CD4-positive, alpha-beta T cell treated with Interleukin-17A for 4 hours (primary cell): ENCODE measurements at regions not wholly inside any gene's neighbourhood (a gene's known extent, or its start where the extent isn't known, plus 50 kb on each side); places are given as distances from the start of the nearest gene placed in this dataset.

Source experiments
- DNase-seq: peaks from one replicate; pipeline ENCODE4 v3.0.0-alpha.2; 2020; ENCODE audit warnings: mixed read lengths

DNA sequence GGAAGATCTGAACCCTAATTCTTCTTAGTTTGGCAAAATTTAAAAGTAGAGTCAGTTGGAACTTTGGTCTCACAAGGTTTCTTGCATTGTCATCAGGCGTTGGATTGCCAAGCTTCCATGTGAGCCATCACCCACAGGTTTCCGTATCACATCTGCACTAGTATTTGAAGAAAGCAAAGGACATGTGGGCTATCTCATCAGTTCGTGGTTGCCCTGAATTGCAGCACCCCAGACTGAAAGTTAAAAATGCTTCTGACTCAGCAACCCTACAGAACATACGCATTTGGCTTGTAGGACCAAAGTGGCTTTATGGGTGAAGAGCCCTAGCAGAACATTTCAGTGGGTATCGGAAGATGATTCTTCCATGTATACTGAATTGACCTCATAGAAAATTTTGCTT, 358.0 kb downstream of the ENC1 start:
- DNase-seq, result no peak

DNA sequence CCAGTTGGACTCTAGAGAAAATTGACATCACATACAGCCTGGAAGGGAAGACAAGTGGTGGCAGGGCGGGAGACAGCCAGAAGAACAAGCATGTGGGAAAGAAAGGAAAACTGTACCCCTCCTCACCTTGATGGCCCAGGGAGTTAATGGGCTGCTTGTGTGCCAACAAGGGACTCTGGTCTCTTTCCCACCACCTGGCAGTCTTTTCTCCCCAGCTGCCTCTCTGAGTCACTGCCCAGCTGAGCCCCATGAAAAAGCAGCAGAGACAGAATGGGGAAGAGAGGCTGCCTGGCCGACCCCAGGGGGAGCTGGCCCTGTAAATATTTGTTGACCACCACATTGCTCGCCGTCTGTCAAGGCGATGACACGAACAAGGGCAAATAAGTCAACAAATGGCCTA, 359.4 kb downstream of the ENC1 start:
- DNase-seq, result no peak

DNA sequence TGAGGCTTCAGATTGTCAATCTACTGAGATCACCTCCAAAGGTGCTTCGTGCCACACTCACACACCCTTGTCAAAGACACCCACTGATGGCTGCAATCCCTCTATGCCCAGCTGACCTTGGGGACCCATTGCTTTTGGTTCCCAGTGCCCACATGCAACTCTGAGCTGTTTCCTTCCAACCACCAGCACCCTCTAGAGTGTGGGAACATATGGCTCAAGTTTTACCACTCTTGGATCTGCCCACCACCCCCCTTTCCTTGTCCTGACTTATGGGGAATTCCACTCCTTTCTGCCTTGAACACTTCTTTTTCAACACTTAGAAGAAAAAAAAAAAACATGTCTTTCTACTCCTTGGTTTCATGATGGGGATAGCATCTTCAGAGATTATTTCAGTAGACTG, 360.2 kb downstream of the ENC1 start:
- DNase-seq, result no peak

DNA sequence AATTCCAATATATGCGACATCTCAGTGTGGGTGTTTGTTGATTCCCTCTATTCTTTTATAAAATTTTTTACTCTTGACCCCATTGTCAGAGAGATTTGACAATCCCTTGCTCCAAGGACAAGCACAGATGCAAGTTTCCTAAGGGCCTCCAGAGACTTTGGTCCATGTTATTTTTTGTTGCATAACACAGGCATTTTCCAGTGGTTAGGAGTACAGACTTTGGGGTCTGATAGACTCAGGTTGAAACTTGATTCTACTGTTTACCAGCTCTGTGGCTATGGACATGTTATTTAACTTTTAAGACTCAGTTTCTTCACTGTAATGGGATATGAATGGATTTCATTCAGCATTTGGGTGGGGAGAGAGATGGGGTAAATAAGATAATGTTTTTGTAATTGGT, 361.3 kb downstream of the ENC1 start:
- DNase-seq, result no peak

DNA sequence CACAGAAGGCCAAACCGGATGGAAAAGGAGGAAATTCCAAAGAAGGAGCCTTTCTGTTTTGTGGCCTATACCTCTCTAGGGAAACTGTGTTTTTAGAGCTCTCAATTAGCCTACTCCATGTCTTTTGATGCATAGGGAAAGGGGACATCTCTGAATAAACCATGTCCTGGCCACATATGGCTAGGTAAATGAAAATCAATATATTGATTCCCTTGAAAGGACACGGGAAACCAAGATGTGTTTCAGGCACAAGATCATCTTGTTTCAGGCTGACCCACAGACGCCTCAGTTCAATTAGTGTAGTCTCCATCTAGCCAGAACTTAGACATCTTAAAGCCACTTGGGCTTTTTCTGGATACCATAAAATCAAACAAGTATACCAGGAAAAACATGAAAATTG, 363.1 kb downstream of the ENC1 start:
- no peak for DNase-seq

DNA sequence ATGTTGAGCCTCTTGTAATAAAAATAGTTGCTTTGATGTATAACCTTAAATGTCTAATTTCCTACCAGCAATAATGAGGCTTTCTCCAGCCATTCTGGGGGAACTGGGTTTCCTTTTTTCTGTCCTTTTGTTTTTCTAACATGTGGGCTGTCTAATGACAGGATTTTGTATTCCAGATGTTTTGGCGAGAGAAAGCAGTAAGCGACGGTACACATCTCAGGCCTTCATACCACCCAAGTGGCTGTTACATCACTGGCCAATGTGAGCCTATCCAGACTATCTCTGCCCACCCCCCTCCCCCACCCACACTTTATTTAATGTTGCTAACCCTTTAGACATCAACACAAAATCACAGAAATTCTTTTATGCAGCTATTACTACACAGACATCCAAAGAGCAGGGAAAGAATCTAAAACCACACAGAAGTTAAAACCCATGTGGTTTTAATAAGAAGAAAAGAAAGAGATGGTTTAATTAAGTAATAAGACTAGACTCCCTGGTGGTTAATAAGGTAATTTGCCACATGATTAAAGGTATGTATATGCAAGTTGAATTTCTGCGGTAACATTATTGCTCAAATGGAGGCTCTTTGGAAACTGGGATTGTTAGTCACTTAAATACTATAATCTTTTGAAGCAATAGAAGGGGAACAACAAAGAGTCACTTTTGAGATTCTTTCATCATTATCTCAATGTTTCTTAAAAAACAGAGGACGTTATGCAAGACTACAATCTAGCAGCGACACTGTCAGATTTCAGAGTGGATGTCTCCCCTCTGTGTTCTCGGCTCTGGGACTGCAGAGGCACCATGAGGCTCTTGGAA, 365.1 kb downstream of the ENC1 start:
- no peak for DNase-seq

DNA sequence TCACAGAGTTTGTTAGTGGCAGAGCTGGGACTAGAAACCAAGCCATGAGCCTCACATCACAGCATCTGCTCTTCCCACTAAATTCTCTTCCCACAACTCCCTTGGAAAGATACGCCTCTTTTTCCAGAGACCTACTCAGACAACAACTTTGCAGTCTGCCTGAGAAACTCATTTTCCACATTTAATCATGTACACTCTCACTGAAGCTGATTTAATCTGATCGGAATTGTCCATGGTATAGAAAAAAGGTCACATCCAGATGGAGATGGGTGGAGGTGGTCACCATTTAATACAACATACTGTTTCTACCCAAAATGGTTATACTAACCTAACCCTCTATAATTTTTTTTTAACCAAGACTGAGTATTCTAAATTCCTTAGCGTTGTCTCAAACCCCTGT, 366.2 kb downstream of the ENC1 start:
- DNase-seq, result no peak

DNA sequence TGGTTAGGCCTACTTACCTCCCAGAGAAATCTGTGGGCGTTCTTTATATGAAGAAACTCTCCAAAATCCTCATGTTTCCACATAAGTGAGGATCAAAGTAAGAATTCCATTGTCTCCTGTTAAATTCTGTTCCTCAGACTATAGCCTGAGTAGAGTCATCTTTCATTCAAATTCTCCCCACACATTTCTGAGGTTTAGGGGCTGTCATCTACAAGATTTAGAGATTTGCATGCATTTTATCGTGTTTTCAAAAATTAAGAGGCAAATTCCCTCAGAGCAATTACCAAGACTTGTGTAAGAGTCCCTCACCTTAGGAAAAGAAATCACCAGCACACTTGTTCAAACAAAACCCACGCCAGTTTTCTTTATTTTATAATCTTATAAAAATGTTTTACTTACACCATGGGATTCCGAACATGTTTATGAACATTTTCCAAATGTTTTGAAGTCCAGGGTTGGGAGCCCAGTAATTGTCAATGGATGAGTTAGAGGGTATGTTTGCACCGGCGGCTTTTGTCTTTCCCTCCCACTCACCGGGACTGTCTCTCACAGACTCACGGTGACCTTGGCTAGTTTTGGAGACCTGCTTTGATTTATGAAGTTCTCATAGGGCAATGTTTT, 367.6 kb downstream of the ENC1 start:
- no peak for DNase-seq

DNA sequence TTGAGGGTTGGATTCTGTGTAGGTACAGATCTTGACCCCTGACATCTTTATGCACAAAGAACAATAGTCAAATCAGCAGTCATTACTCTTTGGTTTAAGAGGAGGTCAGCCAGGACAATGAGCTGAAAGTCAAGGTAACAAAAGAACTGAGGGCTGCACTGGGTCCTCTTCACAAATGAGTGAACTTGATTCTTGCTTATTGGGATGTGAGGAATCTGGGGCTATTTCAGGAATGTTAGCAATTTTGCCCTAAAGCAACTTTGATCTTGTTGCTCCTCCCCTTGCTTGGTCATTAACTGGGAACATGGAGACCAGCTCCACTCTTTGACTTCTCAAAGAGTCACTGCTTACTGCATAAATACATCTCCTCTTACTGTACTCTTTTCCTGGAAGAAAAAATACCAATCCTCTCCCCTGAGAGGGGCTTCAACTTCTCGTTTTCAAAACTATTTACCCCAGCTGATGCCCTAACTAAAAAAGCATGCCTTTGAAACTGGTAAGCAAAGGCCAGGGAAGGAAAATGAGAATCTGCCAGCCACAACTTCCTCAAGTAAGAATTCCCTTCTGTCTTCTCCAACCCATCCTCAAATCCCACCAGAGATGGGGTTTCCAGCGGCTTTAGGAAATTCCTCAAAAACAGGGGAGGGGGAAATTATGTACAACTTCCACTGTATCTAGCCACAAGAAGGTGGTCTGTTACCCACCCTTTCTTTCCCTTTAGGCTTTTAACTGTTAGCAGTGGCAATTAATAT, 368.3 kb downstream of the ENC1 start:
- no peak for DNase-seq

DNA sequence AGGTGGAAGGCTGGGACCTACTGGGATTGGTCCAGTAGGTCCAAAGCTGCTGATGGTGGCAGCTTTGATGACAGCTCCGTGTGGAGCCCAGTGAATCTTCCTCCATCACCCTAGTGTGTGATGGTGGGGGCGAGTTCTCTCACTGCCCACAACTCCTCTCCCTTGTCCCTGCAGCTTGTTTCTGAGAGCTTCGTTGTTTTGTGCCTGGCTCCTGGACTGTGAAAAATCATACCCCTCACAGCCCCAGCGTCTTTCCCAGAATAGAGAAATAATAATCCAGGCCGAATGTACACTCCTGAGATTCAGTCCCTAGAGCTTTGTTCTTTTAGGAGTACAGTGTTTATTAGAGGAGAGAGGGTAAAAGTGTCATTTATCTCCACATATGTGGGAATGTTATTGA, 372.2 kb downstream of the ENC1 start:
- DNase-seq, result no peak

DNA sequence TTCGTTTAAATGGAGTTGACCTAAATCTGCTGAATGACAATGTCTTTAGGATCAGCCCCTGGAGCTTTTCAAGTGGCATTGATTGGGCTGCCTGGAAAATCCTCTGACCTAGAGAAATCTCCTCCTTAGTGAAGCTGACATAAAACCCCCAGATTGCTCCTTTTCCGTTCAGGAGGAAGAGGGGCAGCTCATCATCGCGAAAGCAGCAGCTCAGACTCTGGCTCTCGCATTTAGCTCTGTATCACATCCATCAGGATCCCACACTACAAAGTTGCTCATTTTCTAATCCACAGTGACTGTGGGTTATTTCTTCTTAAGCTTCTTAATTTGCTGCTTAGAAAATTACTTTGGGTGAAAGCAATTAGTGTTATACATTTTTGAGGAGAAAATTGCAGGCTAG, 373.7 kb downstream of the ENC1 start:
- no peak for DNase-seq

DNA sequence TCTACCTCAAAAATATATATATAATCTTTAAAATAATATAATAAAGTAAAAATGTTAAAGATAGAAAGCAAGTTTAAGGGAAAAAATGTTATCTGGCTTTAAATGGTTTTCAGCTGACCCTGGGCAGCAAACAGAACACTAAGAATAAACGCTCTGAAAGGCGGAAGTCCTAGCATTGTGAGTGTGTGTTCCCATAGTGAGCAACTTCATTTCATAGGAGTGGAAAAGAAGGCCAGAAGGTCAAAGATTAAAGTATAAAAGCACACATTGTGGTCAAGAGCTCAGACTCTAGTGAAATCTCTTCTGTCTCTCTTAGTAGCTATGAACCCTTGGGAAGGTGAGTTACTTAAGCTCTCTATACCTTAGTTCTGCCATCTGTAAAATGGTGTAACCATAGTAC, 374.4 kb downstream of the ENC1 start:
- no peak for DNase-seq

DNA sequence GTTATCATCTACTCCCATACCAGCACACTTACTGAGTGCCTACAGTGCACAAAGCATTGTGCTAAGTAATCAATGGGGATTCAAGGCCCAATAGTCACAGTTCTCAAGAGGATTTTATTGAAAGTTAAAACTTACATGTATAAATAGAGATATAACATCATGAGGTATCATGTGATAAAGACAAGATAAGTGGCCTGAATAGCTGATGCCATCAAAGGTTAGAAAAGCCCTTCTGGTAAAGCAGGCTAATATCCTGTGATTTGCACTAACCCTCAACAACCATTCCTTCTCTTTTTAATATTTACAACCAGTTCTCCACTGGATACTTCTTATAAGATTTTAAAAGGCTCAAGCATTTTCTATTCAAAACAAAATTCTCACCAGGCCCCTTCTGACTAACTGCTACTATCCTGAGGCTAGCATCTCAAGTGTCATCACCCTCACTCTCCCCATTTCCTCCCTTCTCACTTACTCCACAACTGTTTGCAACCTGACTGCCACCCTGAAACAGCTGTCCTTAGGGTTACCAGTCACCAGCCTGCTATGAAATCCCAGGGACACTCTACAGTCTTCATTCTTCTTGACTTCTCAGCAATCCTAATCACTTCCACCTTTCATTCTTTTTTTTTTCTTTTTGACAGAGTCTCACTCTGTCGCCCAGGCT, 377.9 kb downstream of the ENC1 start:
- no peak for DNase-seq

DNA sequence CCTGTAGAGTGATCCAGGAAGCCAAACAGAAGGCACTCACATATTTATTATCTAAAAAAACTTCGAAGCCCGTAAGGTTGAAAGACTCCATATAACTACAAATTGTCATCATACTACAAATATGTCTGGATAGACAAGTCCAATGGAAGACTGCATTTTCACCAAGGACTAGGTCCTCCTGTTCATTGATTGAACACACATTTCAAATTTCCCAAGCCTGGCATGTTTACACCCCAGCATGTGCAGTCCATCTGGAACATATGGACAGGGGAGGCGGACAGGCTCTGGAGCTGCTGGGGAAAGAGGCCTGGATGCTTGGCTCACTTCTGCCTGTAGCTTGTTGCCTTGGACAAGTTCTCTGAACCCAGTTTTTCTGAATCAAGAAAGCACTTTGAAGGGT, 378.7 kb downstream of the ENC1 start:
- no peak for DNase-seq

DNA sequence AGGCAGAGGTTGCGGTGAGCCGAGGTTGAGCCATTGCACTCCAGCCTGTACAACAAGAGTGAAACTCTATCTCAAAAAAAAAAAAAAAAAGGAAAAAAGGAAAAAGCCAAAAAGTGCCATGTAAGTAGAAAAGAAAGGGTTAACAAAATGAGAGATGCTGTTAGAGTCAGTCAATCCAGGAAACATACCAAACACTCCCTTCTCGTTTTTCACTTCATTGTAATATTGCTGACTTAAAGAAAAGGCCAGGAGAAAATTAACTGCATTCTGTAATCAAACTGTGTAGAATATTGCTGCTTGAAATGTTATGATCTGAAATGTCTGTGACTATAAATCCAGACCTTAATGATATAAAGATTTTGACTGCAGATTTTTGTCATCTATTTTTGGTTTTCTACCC, 379.1 kb downstream of the ENC1 start:
- no peak for DNase-seq

DNA sequence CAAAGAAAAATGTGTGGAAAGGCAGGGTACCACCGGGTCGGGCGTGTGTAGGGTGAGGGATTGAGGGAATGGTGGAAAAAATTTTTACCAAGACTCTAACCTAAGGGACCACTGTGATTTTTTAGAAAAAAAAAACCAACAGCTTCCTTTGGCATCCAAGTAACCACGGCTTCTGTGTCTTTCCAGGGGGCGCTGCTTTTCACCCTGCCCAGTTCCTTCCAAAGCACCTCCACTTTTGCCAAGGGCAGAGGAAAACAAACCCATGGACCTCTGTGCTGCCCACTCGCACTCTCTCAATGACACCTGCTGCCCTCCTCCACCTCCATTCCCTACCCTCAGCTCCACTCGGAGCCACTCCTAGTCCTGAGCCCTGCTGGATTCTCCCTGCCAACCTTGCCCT, 381.0 kb downstream of the ENC1 start:
- no peak for DNase-seq

DNA sequence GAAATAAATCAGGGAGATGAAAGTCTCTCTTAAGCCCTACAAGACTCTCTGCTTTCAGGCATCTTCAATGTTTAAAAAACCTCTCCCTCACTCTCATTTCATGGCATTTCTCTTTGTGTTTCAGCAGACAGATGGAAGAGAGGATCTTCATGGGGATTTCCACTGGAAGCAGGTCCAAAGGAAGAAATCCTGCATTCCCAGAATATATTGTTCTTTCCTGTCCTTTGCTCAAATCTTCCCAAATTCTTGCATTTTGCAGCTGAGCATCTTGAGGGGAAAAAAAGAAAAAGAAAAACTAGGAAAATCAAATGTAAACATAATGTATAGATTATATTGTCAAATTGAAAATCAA, 382.2 kb downstream of the ENC1 start:
- DNase-seq, result no peak

DNA sequence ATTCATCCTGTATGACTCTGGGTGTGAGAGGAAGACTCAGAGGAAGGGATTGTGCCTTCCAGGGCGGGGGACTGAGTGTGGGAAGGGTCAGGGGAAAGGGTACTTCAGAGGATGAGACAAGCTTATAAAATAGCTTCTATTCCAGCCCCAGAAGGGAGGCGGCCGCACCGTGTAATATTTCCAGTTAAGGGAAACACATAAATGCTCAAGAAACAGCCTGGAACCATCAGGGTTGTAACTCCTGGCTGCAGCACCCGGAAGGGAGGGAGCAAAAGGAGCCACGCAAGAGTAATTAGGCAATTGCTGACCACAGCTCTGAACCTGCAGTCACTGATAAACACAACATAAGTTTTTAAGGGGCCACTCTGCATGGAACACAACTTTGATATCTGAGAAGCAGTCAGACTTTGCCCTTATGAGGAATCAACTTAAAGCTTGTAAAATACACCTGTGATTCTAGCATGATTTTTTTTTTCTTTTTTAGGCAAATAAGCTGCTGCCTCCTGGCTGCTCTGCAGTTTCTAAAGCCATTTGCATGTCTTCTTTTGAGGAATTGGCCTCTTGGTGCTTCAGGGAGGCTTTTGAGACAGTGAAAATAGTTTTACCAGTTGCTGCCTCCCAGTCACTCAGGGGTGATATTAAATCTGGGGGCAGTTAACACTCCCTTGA, 382.7 kb downstream of the ENC1 start:
- DNase-seq, result no peak

DNA sequence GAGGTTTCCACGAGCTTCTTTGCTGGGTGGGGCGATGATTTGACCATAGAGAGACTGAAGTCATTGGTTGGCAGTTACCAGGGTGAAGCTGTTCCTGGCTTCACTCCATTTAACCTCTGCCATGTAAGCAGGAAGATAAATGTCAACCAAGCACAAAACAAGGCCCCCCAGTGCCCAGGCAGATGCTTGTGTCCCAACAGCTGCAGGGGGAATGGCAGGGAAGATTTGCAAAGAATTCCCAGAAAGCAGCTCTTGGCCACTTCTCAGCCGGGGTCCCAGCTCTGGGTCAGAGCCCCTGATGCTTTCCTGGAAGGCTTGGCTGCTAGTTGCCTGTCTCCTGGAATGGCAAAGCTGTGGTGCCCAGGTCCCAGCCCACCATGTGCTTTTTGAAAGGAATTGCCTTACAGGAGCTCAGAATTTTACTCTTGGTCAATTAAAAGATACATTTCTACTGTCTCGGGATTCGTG, 383.4 kb downstream of the ENC1 start:
- DNase-seq, result no peak

DNA sequence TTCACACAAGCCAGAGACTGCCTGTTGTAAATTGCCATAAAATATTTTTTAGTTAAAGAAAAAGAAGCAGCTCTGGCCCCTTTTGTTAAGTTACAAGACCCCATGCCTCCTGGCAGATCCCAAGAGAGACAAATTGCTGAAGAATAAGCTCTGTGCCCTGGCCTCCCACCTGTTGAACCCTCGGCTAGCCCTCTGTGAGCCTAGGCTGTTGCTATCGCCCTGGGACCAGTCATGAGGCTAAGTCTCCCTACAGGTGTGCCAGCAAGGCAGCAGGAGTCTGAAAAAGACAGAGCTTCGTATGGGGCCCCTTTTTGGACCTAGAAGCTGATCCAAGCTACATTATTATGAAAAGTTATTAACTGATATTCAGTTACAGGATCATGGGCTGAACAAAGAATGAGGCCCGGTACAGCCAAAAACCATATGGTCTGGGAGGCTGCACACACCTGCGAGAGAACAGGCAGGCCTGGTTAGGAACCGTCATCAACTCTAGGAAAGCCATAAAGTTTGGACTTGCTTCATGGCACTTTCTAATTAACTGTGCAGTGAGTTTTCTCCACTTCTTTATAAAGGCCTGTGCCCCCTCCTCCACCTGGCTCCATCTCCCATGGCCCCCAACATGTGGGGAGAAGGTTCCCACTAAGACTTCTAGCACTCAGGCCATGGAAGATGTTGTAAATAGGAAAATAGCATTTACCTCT, 384.7 kb downstream of the ENC1 start:
- DNase-seq, result no peak

DNA sequence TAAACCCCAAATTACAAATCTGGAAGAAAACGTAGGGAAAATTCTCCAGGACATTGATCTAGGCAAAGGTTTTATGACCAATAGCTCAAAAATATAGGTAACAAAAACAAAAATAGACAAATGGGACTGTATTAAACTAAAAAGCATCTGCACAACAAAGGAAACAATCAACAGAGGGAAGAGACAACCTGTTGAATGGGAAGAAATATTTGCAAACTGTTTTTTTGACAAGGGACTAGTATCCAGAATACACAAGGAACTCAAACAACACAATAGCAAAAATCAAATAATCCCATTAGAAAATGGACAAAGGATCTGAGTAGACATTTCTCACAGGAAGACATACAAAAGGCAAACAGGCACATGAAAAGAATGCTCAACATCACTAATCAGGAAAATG, 386.3 kb downstream of the ENC1 start:
- DNase-seq, result no peak

DNA sequence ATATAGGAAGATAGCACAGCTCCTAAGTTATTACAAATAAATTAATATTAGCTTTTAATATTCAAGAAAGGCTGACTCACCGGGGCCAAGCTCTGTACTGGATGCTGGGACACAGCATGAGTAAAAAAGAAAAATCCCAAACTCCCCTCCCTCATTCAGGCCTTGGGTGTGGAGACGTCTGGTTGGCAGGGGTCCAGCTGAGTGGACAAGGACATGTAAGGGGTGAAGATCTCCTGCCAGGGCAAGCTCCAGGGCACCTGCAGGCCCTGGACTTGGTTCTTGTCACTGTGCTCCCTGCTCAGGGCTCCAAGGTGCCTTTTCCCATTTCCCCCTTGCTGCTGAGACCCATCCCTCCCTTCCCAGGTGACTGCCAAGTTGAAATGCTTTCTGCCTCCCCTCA, 388.5 kb downstream of the ENC1 start:
- DNase-seq, result no peak
